ENCODE measurements at regions not wholly inside any gene's neighbourhood (a gene's known extent, or its start where the extent isn't known, plus 50 kb on each side); places are given as distances from the start of the nearest gene placed in this dataset.

- no peak for TF ChIP-seq YY1 (IDR thresholded peaks at IDR 0.05; ENCODE audit: low read depth)
- TF ChIP-seq CEBPB (IDR thresholded peaks at IDR 0.05) = no peak
- TF ChIP-seq RAD21 (IDR thresholded peaks at IDR 0.05; ENCODE audit: low read depth) = no peak
- TF ChIP-seq EP300 (IDR thresholded peaks at IDR 0.05; ENCODE audit: borderline replicate concordance) = no peak
- no peak for TF ChIP-seq CREB1 (IDR thresholded peaks at IDR 0.05; ENCODE audit: low read depth)
- TF ChIP-seq ZBTB7A (IDR thresholded peaks at IDR 0.05; ENCODE audit: low read depth) = no peak
- no peak for TF ChIP-seq TAF1 (IDR thresholded peaks at IDR 0.05; ENCODE audit: low read depth)
- no peak for TF ChIP-seq REST (IDR thresholded peaks at IDR 0.05; ENCODE audit: low read depth)
- TF ChIP-seq MAX (IDR thresholded peaks at IDR 0.05) = no peak
- no peak for TF ChIP-seq USF1 (IDR thresholded peaks at IDR 0.05)
These were observed 62.9 kb upstream of the TEAD1 start for GRCh38 chr11:12611352-12611751.
